ENCODE measurements at regions not wholly inside any gene's neighbourhood (a gene's known extent, or its start where the extent isn't known, plus 50 kb on each side); places are given as distances from the start of the nearest gene placed in this dataset.

GRCh38 chr15:79539401-79539800, 107.3 kb downstream of the MINAR1 start:
- TF ChIP-seq POLR2A (IDR thresholded peaks at IDR 0.05) (no peak), CTCF (IDR thresholded peaks at IDR 0.05 in 8 of 11, conservative IDR thresholded peaks at IDR 0.05 in 3 of 11) (no peak), POLR2AphosphoS5 (IDR thresholded peaks at IDR 0.05) (no peak)
